HG02763 (cell line): ENCODE measurements at regions not wholly inside any gene's neighbourhood (a gene's known extent, or its start where the extent isn't known, plus 50 kb on each side); places are given as distances from the start of the nearest gene placed in this dataset.
A peak's percentile ranks its signal among the peaks of the same experiment; 100 is the strongest.
"Not testable (repeated sequence)": the region's sequence is repeated elsewhere in the genome, so short reads cannot be mapped to it uniquely, and the experiment has no call there.

ENCODE experiments used
- ATAC-seq: cut with Tn5 transposase; IDR thresholded peaks from one replicate; pipeline ENCODE4 v1.9.1; 2021; ENCODE audit warnings: mild to moderate bottlenecking, moderate library complexity; ENCODE audit not compliant: unreplicated experiment

GRCh38 chr6:85866758-85867401, 224.2 kb upstream of the SYNCRIP start:
- ATAC-seq = no peak

GRCh38 chr6:85866370-85866730, 223.7 kb upstream of the SYNCRIP start:
- no peak for ATAC-seq

GRCh38 chr6:85865420-85866369, 223.0 kb upstream of the SYNCRIP start:
- peak; percentile 64 for ATAC-seq

- peak; percentile 12 for ATAC-seq
Measured at GRCh38 chr6:85864453-85865401, 222.0 kb upstream of the SYNCRIP start.

- ATAC-seq = no peak
Measured at GRCh38 chr6:85856235-85856634, 213.5 kb upstream of the SYNCRIP start.

GRCh38 chr6:85838351-85839119, 195.8 kb upstream of the SYNCRIP start:
- not testable (repeated sequence) for ATAC-seq

- no peak for ATAC-seq
Measured at GRCh38 chr6:85828973-85829372, 186.3 kb upstream of the SYNCRIP start.

GRCh38 chr6:85826997-85827396, 184.3 kb upstream of the SYNCRIP start:
- ATAC-seq = no peak

GRCh38 chr6:85824329-85824728, 181.6 kb upstream of the SYNCRIP start:
- no peak for ATAC-seq

- no peak for ATAC-seq
Measured at GRCh38 chr6:85810558-85810957, 167.9 kb upstream of the SYNCRIP start.

- no peak for ATAC-seq
Measured at GRCh38 chr6:85803721-85804120, 161.0 kb upstream of the SYNCRIP start.

GRCh38 chr6:85802162-85802561, 159.5 kb upstream of the SYNCRIP start:
- ATAC-seq = no peak

- ATAC-seq = no peak
Measured at GRCh38 chr6:85798931-85799652, 156.4 kb upstream of the SYNCRIP start.

- ATAC-seq = no peak
Measured at GRCh38 chr6:85797993-85798392, 155.3 kb upstream of the SYNCRIP start.

GRCh38 chr6:85795945-85796344, 153.3 kb upstream of the SYNCRIP start:
- ATAC-seq = no peak

- no peak for ATAC-seq
Measured at GRCh38 chr6:85792254-85792653, 149.6 kb upstream of the SYNCRIP start.

GRCh38 chr6:85775883-85776282, 133.2 kb upstream of the SYNCRIP start:
- no peak for ATAC-seq

GRCh38 chr6:85772641-85773040, 130.0 kb upstream of the SYNCRIP start:
- no peak for ATAC-seq

GRCh38 chr6:85771925-85772430, 129.3 kb upstream of the SYNCRIP start:
- ATAC-seq = no peak
